ENCODE measurements at regions not wholly inside any gene's neighbourhood (a gene's known extent, or its start where the extent isn't known, plus 50 kb on each side); places are given as distances from the start of the nearest gene placed in this dataset.
"Not testable (repeated sequence)": the region's sequence is repeated elsewhere in the genome, so short reads cannot be mapped to it uniquely, and the experiment has no call there.

- DNase-seq (ENCODE audit: low read depth): not testable (repeated sequence)
These were observed 439.0 kb downstream of the SMARCA1 start for GRCh38 chrX:129084291-129084690.

GRCh38 chrX:129077424-129078170 lies 445.7 kb downstream of the SMARCA1 start:
- DNase-seq (ENCODE audit: low read depth): no peak

- no peak for DNase-seq (ENCODE audit: low read depth)
These were observed 451.9 kb downstream of the SMARCA1 start for GRCh38 chrX:129071390-129071789.

GRCh38 chrX:129065895-129066294 lies 457.4 kb downstream of the SMARCA1 start:
- no peak for DNase-seq (ENCODE audit: low read depth)

- no peak for DNase-seq (ENCODE audit: low read depth)
These were observed 464.9 kb downstream of the SMARCA1 start for GRCh38 chrX:129058405-129058804.

GRCh38 chrX:129043138-129043537 lies 480.2 kb downstream of the SMARCA1 start:
- no peak for DNase-seq (ENCODE audit: low read depth)

GRCh38 chrX:129041319-129041718 lies 482.0 kb downstream of the SMARCA1 start:
- DNase-seq (ENCODE audit: low read depth): no peak

- no peak for DNase-seq (ENCODE audit: low read depth)
These were observed 483.2 kb downstream of the SMARCA1 start for GRCh38 chrX:129040124-129040523.

- no peak for DNase-seq (ENCODE audit: low read depth)
These were observed 484.1 kb downstream of the SMARCA1 start for GRCh38 chrX:129039176-129039575.

GRCh38 chrX:129037389-129037788 lies 485.9 kb downstream of the SMARCA1 start:
- no peak for DNase-seq (ENCODE audit: low read depth)

- no peak for DNase-seq (ENCODE audit: low read depth)
These were observed 488.1 kb downstream of the SMARCA1 start for GRCh38 chrX:129035180-129035579.

- no peak for DNase-seq (ENCODE audit: low read depth)
These were observed 489.1 kb downstream of the SMARCA1 start for GRCh38 chrX:129034196-129034595.

- DNase-seq (ENCODE audit: low read depth): no peak
These were observed 497.1 kb downstream of the SMARCA1 start for GRCh38 chrX:129026202-129026601.

- no peak for DNase-seq (ENCODE audit: low read depth)
These were observed 497.9 kb downstream of the SMARCA1 start for GRCh38 chrX:129025376-129025775.

GRCh38 chrX:129019412-129019811 lies 503.9 kb downstream of the SMARCA1 start:
- DNase-seq (ENCODE audit: low read depth): no peak

GRCh38 chrX:129015381-129015780 lies 507.9 kb downstream of the SMARCA1 start:
- DNase-seq (ENCODE audit: low read depth): no peak

GRCh38 chrX:129013574-129013973 lies 509.7 kb downstream of the SMARCA1 start:
- no peak for DNase-seq (ENCODE audit: low read depth)

GRCh38 chrX:129007631-129008030 lies 515.7 kb downstream of the SMARCA1 start:
- DNase-seq (ENCODE audit: low read depth): no peak

GRCh38 chrX:129006491-129006890 lies 516.8 kb downstream of the SMARCA1 start:
- no peak for DNase-seq (ENCODE audit: low read depth)

- DNase-seq (ENCODE audit: low read depth): no peak
These were observed 522.5 kb downstream of the SMARCA1 start for GRCh38 chrX:129000797-129001196.

GRCh38 chrX:129000018-129000417 lies 523.3 kb downstream of the SMARCA1 start:
- no peak for DNase-seq (ENCODE audit: low read depth)

GRCh38 chrX:128992107-128992971 lies 531.0 kb downstream of the SMARCA1 start:
- no peak for DNase-seq (ENCODE audit: low read depth)

- no peak for DNase-seq (ENCODE audit: low read depth)
These were observed 547.5 kb downstream of the SMARCA1 start for GRCh38 chrX:128975745-128976144.

Measured in amniotic epithelial cell (primary cell).